ENCODE measurements at regions not wholly inside any gene's neighbourhood (a gene's known extent, or its start where the extent isn't known, plus 50 kb on each side); places are given as distances from the start of the nearest gene placed in this dataset.

DNA sequence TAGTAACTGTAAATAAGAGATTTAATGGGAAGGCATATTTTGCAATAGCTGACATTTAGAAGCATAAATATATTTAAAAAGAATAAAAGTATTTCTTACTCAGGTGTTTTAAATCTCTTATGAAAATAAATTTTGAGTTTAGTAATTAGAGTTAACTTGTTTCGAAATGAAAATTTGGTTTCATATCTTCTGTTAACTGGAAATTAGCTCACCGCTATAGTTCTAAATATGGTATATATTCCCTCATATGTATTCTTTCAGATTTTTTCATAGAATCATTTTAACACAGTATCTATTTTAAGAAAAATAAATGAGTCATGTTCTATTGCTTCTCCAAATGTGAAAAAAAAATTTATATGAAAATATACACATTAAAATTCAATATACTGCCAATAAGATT is 434.1 kb downstream of the DTWD2 start:
- TF ChIP-seq, protein P1, sequence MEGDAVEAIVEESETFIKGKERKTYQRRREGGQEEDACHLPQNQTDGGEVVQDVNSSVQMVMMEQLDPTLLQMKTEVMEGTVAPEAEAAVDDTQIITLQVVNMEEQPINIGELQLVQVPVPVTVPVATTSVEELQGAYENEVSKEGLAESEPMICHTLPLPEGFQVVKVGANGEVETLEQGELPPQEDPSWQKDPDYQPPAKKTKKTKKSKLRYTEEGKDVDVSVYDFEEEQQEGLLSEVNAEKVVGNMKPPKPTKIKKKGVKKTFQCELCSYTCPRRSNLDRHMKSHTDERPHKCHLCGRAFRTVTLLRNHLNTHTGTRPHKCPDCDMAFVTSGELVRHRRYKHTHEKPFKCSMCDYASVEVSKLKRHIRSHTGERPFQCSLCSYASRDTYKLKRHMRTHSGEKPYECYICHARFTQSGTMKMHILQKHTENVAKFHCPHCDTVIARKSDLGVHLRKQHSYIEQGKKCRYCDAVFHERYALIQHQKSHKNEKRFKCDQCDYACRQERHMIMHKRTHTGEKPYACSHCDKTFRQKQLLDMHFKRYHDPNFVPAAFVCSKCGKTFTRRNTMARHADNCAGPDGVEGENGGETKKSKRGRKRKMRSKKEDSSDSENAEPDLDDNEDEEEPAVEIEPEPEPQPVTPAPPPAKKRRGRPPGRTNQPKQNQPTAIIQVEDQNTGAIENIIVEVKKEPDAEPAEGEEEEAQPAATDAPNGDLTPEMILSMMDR (IDR thresholded peaks at IDR 0.05) = no peak
- no peak for TF ChIP-seq POLR2A (IDR thresholded peaks at IDR 0.05)
